Chondrocyte (in vitro differentiated cells): ENCODE measurements at regions not wholly inside any gene's neighbourhood (a gene's known extent, or its start where the extent isn't known, plus 50 kb on each side); places are given as distances from the start of the nearest gene placed in this dataset.
A peak's percentile ranks its signal among the peaks of the same experiment; 100 is the strongest.

Source experiments
- DNase-seq: peaks from one replicate; pipeline ENCODE4 v3.0.0; 2021; ENCODE audit warnings: mixed read lengths, low spot score
- H3K27ac Mint-ChIP-seq: one replicate; pipeline ENCODE4 v1.8.0; 2021; ENCODE audit warnings: mild to moderate bottlenecking, moderate library complexity, mixed read lengths; ENCODE audit not compliant: unreplicated experiment
- H3K27me3 Mint-ChIP-seq: 2 replicates; pipeline ENCODE4 v1.8.0; 2021; ENCODE audit warnings: low read depth, mixed read lengths
- H3K36me3 Mint-ChIP-seq: 2 replicates; pipeline ENCODE4 v1.8.0; 2021; ENCODE audit warnings: low read depth, mixed read lengths
- H3K4me1 Mint-ChIP-seq: 2 replicates; pipeline ENCODE4 v1.8.0; 2021; ENCODE audit warnings: low read depth, mild to moderate bottlenecking, mixed read lengths
- H3K4me3 Mint-ChIP-seq: one replicate; pipeline ENCODE4 v1.8.0; 2021; ENCODE audit warnings: mild to moderate bottlenecking, moderate library complexity, mixed read lengths; ENCODE audit not compliant: unreplicated experiment
- H3K9me3 Mint-ChIP-seq: 2 replicates; pipeline ENCODE4 v1.8.0; 2021; ENCODE audit warnings: low read depth, mixed read lengths
- TF ChIP-seq, protein P1 (sequence below): fragments of 200-600 bp; sonication (generic); IDR thresholded peaks from 2 replicates; pipeline ENCODE4 v1.5.0; 2021; ENCODE audit warnings: antibody characterized with exemption, mild to moderate bottlenecking, moderate library complexity

- DNase-seq: no peak
- no peaks in the 10 kb centered on the region for H3K9me3 Mint-ChIP-seq
- no peaks in the 10 kb centered on the region for H3K27me3 Mint-ChIP-seq
- no peaks in the 10 kb centered on the region for H3K36me3 Mint-ChIP-seq
- H3K27ac Mint-ChIP-seq: peak overlapping the region; percentile 19
- H3K4me1 Mint-ChIP-seq: peaks cover 50% of the 10 kb centered on the region
- TF ChIP-seq, protein P1, sequence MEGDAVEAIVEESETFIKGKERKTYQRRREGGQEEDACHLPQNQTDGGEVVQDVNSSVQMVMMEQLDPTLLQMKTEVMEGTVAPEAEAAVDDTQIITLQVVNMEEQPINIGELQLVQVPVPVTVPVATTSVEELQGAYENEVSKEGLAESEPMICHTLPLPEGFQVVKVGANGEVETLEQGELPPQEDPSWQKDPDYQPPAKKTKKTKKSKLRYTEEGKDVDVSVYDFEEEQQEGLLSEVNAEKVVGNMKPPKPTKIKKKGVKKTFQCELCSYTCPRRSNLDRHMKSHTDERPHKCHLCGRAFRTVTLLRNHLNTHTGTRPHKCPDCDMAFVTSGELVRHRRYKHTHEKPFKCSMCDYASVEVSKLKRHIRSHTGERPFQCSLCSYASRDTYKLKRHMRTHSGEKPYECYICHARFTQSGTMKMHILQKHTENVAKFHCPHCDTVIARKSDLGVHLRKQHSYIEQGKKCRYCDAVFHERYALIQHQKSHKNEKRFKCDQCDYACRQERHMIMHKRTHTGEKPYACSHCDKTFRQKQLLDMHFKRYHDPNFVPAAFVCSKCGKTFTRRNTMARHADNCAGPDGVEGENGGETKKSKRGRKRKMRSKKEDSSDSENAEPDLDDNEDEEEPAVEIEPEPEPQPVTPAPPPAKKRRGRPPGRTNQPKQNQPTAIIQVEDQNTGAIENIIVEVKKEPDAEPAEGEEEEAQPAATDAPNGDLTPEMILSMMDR: no peak
- no peak overlapping the region for H3K4me3 Mint-ChIP-seq
Measured at GRCh38 chr5:56676091-56676768, 139.1 kb upstream of the MAP3K1 start.

DNA sequence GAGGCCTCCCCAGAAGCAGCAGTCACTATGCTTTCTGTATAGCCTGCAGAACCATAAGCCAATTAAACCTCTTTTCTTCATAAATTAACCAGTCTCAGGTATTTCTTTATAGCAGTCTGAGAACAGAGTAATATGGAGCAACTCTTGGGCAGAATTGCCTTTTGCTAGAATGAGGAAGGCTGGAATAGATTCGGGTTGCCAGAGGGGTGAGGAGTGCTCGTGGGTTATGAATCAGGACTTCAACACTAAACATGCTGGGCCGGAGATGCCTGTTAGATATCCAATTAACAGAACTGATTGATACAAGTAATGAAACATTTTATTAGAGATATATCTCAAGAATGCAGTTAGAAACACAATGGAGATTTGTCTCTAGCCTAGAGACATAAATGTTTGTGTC lies 140.9 kb upstream of the MAP3K1 start:
- Mint-ChIP-seq H3K36me3 (no peaks in the 10 kb centered on the region), H3K27me3 (no peaks in the 10 kb centered on the region), H3K27ac (no peak overlapping the region), H3K4me1 (peaks cover 45% of the 10 kb centered on the region), H3K9me3 (no peaks in the 10 kb centered on the region), H3K4me3 (no peak overlapping the region)
- no peak for DNase-seq
- TF ChIP-seq, protein P1: no peak

DNA sequence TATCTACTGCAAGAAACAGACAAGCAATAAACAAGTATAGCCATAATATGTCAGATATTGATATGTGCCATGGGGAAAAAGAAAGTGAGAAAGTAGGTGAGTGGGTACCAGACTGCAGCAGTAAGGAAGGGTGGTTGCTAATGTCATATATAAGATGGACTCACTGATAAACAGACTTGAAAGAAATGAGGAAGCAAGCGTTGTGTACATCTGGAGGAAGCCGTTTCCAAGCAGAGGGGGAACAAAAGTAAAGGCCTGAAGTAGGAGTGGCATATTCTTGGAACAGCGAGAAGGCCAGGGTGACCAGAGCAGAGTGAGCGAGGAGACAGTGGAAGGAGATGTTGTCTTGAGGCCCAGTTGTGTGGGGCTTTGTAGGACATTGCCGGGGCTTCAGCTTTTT lies 142.2 kb upstream of the MAP3K1 start:
- Mint-ChIP-seq H3K36me3 (no peaks in the 10 kb centered on the region), H3K9me3 (no peaks in the 10 kb centered on the region), H3K27me3 (no peaks in the 10 kb centered on the region), H3K4me3 (no peak overlapping the region), H3K4me1 (peaks cover 33% of the 10 kb centered on the region), H3K27ac (no peak overlapping the region)
- TF ChIP-seq, protein P1: no peak
- DNase-seq: no peak

DNA sequence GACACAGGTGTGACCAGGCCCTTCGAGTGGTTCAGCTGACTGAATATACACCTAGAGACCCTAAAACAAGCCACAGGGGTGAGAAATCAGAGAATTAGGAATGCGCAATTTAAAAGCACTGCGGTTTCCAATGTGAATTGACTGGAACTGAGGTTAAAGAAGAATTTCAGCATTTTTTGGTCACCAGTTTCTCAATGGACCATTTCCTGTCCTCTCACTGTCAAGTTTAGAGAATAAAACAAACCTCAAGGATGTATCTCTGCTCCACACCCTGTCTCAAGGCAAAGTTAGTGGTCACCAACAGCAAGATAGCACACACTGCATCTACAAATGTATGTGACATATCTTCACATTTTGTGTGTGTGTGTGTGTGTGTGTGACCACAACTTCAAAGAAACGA lies 143.8 kb upstream of the MAP3K1 start:
- Mint-ChIP-seq H3K27ac (no peak overlapping the region), H3K27me3 (no peaks in the 10 kb centered on the region), H3K9me3 (peaks cover 4% of the 10 kb centered on the region), H3K4me3 (no peak overlapping the region), H3K4me1 (peaks cover 18% of the 10 kb centered on the region), H3K36me3 (no peaks in the 10 kb centered on the region)
- no peak for DNase-seq
- TF ChIP-seq, protein P1: no peak

- DNase-seq: no peak
- H3K4me1 Mint-ChIP-seq: peaks cover 11% of the 10 kb centered on the region
- H3K27me3 Mint-ChIP-seq: no peaks in the 10 kb centered on the region
- peaks cover 4% of the 10 kb centered on the region for H3K9me3 Mint-ChIP-seq
- H3K27ac Mint-ChIP-seq: no peak overlapping the region
- TF ChIP-seq, protein P1: no peak
- no peak overlapping the region for H3K4me3 Mint-ChIP-seq
- H3K36me3 Mint-ChIP-seq: no peaks in the 10 kb centered on the region
Measured at GRCh38 chr5:56670916-56671315, 144.4 kb upstream of the MAP3K1 start.
